ENCODE measurements at regions not wholly inside any gene's neighbourhood (a gene's known extent, or its start where the extent isn't known, plus 50 kb on each side); places are given as distances from the start of the nearest gene placed in this dataset.
A peak's percentile ranks its signal among the peaks of the same experiment; 100 is the strongest.

DNA sequence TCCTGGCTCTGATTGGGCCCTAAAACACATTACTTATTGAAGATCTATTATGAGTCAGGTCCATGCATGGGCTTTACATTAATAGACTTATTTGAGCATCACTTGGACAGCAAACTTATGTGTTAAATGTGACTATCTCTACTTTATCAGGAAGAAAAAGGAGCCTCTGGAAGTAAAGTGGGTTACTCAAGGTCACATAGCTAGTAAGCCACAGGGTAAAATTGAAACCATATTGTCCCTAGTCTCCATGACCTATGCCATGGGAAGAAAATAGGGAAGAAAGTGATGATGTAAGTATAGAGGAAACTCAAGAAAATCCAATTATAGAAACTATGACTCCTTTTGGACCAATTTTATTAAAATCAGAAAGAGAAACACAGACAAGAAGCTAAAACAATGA, 555.3 kb downstream of the NUF2 start:
- DNase-seq (ENCODE audit: low read depth), result peak; percentile 45

- no peak for DNase-seq (ENCODE audit: low read depth)
These were observed 563.8 kb downstream of the NUF2 start for GRCh38 chr1:163885510-163885909.

- no peak for DNase-seq (ENCODE audit: low read depth)
These were observed 574.2 kb downstream of the NUF2 start for GRCh38 chr1:163896001-163896400.

- peak; percentile 83 for DNase-seq (ENCODE audit: low read depth)
These were observed 575.8 kb downstream of the NUF2 start for GRCh38 chr1:163897412-163898155.

- no peak for DNase-seq (ENCODE audit: low read depth)
These were observed 584.5 kb downstream of the NUF2 start for GRCh38 chr1:163906283-163906682.

GRCh38 chr1:163912170-163912884, 590.6 kb downstream of the NUF2 start:
- DNase-seq (ENCODE audit: low read depth), result no peak

GRCh38 chr1:163914785-163915413, 593.1 kb downstream of the NUF2 start:
- DNase-seq (ENCODE audit: low read depth), result no peak

DNA sequence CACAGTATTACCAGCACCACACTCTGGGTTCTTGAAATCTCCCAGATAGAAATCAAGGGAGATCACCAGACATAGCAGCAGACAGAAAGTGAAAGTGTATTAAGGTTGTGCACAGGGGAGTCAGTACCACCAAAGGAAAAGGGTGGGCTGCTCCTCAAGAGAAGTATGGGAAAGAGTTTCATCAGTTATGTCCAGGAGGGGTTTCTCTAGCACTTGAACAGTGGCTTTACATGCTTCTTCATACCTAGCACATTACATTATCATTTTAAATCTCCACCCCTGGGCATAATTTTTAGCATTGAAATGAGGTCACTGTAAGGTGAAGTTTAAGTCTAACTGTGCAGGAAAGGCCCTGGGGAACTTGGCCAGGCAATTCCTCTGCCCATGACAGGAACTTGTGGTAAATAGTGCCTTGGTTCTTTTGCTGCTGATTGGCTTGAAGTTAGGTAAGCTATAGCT, 601.0 kb downstream of the NUF2 start:
- no peak for DNase-seq (ENCODE audit: low read depth)

GRCh38 chr1:163924041-163924440, 602.3 kb downstream of the NUF2 start:
- DNase-seq (ENCODE audit: low read depth), result no peak

DNA sequence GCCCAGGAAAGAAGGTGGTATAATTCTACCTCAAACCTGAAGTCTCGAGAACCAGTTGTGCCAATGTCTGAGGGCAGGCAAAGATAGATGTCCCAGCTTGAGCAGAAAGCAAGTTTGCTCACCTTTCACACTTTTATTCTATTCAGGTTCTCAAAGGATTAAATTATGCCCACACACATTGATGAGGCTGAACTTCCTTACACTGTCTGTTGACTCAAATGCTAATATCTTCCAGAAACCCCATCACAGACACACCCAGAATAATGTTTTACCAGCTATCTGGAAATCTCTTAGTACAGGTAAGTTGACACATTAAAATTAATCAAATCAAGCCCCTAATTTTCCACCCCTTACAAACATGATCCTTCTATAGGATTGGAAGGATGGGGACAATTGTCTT, 605.7 kb downstream of the NUF2 start:
- DNase-seq (ENCODE audit: low read depth), result no peak

DNA sequence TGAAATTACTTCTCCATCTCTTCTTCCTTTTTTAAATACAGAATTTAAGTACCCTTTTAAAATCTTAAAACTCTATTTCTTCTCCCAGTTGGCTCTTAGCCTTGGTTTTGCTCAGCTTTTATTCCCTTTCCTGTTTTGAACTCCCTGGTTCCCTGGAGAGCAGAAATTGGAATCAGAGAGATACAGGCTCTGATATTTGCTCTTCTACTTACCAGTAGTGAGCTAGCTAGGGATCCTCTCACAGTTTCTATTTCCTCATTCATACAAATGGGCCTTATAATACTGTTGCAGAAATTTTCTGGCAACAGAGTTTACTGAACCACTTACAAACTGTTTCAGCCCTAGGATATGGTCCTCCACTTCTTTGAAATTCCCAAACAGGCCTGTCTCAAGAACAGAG, 606.3 kb downstream of the NUF2 start:
- no peak for DNase-seq (ENCODE audit: low read depth)

GRCh38 chr1:163928651-163929050, 606.9 kb downstream of the NUF2 start:
- DNase-seq (ENCODE audit: low read depth), result no peak

DNA sequence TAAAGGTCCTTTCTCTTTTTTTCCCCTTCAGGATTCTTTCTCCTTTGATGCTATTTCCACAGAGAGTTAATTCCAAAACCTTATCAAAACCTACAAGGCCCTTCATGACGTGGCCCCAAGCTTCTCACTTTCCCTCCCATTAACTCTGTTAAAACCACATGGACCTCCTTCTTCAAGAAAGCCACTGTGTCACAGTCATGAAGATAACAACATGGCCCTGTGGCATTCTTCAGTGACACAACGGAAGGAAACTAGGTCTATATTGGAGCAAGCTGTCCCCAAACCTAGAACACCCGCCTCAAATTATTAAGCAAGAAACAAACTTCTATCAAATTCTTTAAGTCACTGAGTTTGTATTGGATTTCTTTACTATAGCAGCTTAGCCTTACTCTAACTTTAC, 611.1 kb downstream of the NUF2 start:
- no peak for DNase-seq (ENCODE audit: low read depth)

- DNase-seq (ENCODE audit: low read depth), result no peak
These were observed 611.7 kb downstream of the NUF2 start for GRCh38 chr1:163933437-163933836.

DNA sequence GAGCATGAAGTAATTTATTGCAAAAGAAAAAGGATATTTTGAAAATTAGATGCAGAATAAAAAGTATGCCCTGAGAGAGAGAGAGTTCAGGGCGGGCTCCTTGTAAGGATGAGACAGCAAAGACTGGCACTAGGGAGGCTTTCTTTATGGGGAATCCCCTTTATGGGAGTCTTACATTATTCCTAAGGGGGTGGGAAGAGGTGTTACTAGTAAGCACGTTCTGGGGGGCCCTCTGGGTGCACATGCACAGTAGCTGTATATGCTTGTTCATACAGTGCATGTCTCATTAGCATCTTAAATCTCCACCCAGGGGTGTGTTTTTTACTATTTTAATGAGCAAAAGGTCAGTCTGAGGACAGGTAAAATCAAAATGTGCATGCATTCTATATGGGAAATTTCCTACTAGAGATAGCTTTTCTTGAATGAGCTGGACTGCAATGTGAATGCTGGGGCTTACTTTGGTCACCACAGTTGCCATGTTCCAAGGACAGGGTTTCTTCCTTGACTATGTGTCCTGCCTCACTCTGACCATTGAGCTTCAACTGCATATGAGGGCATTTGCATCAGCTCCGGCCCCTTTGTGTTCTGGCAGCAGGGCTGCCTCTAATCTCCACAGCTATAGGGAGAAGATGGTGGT, 614.1 kb downstream of the NUF2 start:
- no peak for DNase-seq (ENCODE audit: low read depth)

- DNase-seq (ENCODE audit: low read depth), result no peak
These were observed 599.4 kb upstream of the PBX1 start for GRCh38 chr1:163959622-163960021.

DNA sequence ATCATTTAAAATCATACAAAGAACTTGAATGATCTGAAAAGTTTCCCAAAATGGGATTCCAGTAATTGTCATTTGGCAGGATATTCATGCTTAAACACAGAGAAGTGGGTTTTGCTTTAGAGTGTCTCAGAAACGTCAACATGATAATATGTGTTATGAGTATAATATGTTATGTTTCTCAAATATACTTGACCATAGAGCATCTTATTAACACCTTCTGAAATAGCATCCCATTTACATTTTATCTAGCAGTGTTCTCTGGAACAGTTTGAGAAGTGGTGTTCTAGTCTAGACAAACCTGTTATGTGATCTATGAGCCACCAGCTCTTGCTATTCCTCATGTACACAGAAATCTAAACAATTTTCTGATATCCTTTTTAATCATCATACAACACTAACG, 588.8 kb upstream of the PBX1 start:
- DNase-seq (ENCODE audit: low read depth), result no peak

DNA sequence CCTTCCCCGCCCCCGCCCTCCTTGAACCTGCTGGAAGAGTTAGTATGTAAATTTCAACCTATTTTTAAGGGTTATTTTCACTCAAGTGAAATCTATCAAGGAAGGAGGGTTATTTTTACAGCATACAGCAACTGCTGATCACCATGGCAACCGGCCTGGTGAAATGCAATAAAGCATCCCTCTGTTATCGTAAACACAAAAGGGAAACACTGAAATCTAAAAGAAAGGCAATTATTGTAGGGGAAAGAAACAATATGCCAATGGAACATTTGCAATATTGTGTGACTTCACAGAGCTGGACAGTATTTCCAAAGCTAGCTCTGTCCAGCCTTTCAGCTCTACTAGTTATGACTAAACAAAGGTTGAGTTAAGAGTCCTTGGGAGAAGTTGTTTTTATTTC, 588.3 kb upstream of the PBX1 start:
- DNase-seq (ENCODE audit: low read depth), result no peak

DNA sequence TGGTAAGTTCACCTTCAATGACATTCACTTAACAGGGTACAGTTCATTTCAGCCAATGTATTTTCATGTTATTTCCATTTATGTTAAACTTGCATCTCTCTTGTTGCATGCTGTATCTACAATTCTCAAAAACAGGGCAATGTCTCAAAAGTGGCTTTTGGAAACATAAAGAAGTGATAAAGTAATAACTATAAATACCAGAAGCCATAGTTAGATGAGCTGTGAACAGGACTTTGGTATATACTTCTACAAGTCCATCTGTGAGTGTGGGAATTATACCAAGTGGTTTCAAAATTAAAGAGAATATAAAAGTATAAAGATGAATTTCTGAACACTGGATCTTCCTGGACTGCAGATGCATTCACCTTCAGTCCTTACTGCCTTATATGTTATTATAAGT, 585.4 kb upstream of the PBX1 start:
- no peak for DNase-seq (ENCODE audit: low read depth)

- no peak for DNase-seq (ENCODE audit: low read depth)
These were observed 584.9 kb upstream of the PBX1 start for GRCh38 chr1:163974120-163974519.

DNA sequence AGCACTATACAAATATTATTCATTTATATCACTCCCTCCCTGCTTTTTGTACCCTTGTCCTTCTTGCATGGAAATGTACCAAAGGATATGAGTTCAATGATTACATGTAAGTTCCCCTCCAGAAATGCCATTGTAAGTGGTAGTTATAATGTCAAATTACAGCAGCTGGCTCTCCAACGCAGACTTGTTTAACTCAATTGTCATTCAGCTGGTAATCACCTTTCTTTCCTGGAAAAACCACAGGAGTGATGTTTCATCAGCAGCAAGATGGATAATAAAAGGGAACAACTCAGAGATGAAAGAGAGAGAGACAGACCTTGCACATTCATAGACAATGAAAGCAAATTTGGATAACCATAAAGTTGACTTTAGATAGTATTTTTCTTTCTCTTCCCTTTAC, 578.6 kb upstream of the PBX1 start:
- no peak for DNase-seq (ENCODE audit: low read depth)

- DNase-seq (ENCODE audit: low read depth), result no peak
These were observed 577.4 kb upstream of the PBX1 start for GRCh38 chr1:163981500-163982030.

Data from stromal cell of bone marrow (primary cell).